ENCODE measurements at regions not wholly inside any gene's neighbourhood (a gene's known extent, or its start where the extent isn't known, plus 50 kb on each side); places are given as distances from the start of the nearest gene placed in this dataset.

DNA sequence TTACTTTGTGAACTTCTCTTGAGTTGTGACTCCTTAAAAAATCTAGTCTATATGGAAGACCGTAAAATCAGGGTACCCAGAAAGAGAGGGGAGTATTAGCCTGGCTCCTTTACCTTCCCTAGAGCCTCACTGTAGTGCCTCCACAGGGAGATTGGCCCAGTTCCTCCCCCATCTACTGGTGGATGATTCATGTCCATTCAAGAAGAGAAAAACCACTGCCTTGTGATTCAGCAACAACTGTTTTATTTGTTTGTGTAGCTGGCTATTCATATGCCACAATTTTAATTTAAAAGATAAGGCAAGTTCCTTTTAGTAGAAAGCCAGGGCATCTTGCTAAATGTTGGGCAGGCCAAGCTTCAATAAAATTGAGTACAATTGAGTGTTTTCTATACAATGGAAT is 221.8 kb upstream of the KCNIP4 start:
- ATAC-seq, result peak; percentile 72

DNA sequence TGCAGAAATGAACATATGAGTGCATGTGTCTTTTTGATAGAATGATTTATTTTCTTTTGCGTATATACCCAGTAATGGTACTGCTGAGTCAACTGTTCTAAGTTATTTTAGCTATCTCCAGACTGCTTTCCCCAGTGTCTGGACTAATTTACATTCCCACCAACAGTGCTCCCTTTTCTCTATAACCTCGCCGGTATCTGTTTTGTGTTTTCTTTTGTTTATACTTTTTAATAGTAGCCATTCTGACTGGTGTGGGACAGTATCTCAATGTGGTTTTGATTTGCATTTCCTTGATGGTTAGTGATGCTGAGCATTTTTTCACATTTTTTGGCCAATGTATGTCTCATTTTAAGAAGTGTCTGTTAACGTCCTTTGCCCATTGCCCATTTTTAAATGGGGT is 218.6 kb upstream of the KCNIP4 start:
- TF ChIP-seq ARNTL (CRISPR knock-in tag; IDR thresholded peaks at IDR 0.05; ENCODE audit: borderline replicate concordance, low read depth) (no peak), GLIS3 (CRISPR knock-in tag; IDR thresholded peaks at IDR 0.05) (no peak), TCF4 (CRISPR knock-in tag; IDR thresholded peaks at IDR 0.05; ENCODE audit: borderline replicate concordance) (no peak)
- TF ChIP-seq, protein P1, sequence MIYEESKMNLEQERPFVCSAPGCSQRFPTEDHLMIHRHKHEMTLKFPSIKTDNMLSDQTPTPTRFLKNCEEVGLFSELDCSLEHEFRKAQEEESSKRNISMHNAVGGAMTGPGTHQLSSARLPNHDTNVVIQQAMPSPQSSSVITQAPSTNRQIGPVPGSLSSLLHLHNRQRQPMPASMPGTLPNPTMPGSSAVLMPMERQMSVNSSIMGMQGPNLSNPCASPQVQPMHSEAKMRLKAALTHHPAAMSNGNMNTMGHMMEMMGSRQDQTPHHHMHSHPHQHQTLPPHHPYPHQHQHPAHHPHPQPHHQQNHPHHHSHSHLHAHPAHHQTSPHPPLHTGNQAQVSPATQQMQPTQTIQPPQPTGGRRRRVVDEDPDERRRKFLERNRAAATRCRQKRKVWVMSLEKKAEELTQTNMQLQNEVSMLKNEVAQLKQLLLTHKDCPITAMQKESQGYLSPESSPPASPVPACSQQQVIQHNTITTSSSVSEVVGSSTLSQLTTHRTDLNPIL (CRISPR knock-in tag; IDR thresholded peaks at IDR 0.05; ENCODE audit: low read depth), result no peak

More for the DNA sequence above, 221.8 kb upstream of the KCNIP4 start:
- TF ChIP-seq, protein P2, sequence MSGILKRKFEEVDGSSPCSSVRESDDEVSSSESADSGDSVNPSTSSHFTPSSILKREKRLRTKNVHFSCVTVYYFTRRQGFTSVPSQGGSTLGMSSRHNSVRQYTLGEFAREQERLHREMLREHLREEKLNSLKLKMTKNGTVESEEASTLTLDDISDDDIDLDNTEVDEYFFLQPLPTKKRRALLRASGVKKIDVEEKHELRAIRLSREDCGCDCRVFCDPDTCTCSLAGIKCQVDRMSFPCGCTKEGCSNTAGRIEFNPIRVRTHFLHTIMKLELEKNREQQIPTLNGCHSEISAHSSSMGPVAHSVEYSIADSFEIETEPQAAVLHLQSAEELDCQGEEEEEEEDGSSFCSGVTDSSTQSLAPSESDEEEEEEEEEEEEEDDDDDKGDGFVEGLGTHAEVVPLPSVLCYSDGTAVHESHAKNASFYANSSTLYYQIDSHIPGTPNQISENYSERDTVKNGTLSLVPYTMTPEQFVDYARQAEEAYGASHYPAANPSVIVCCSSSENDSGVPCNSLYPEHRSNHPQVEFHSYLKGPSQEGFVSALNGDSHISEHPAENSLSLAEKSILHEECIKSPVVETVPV (CRISPR knock-in tag; IDR thresholded peaks at IDR 0.05), result no peak
- TF ChIP-seq ISL1 (CRISPR knock-in tag; IDR thresholded peaks at IDR 0.05) (no peak), ZC3H10 (CRISPR knock-in tag; IDR thresholded peaks at IDR 0.05) (no peak), TCF4 (CRISPR knock-in tag; IDR thresholded peaks at IDR 0.05; ENCODE audit: borderline replicate concordance) (no peak), ZNF565 (CRISPR knock-in tag; conservative IDR thresholded peaks at IDR 0.05; ENCODE audit: low read depth) (no peak), PPARA (CRISPR knock-in tag; IDR thresholded peaks at IDR 0.05; ENCODE audit: borderline replicate concordance) (no peak), ARNTL (CRISPR knock-in tag; IDR thresholded peaks at IDR 0.05; ENCODE audit: borderline replicate concordance, low read depth) (no peak), TOX (CRISPR knock-in tag; IDR thresholded peaks at IDR 0.05; ENCODE audit: borderline replicate concordance) (no peak), OSR1 (CRISPR knock-in tag; IDR thresholded peaks at IDR 0.05) (no peak), CSDC2 (CRISPR knock-in tag; IDR thresholded peaks at IDR 0.05) (no peak), ZFP30 (CRISPR knock-in tag; IDR thresholded peaks at IDR 0.05) (no peak), RARB (CRISPR knock-in tag; IDR thresholded peaks at IDR 0.05) (no peak), SNAI2 (CRISPR knock-in tag; IDR thresholded peaks at IDR 0.05) (no peak), BACH2 (CRISPR knock-in tag; IDR thresholded peaks at IDR 0.05; ENCODE audit: borderline replicate concordance) (no peak), ZNF70 (CRISPR knock-in tag; IDR thresholded peaks at IDR 0.05) (no peak)
- TF ChIP-seq, protein P3, sequence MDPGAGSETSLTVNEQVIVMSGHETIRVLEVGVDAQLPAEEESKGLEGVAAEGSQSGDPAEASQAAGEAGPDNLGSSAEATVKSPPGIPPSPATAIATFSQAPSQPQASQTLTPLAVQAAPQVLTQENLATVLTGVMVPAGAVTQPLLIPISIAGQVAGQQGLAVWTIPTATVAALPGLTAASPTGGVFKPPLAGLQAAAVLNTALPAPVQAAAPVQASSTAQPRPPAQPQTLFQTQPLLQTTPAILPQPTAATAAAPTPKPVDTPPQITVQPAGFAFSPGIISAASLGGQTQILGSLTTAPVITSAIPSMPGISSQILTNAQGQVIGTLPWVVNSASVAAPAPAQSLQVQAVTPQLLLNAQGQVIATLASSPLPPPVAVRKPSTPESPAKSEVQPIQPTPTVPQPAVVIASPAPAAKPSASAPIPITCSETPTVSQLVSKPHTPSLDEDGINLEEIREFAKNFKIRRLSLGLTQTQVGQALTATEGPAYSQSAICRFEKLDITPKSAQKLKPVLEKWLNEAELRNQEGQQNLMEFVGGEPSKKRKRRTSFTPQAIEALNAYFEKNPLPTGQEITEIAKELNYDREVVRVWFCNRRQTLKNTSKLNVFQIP (CRISPR knock-in tag; IDR thresholded peaks at IDR 0.05; ENCODE audit: borderline replicate concordance, low read depth), result no peak
- TF ChIP-seq, protein P1 (CRISPR knock-in tag; IDR thresholded peaks at IDR 0.05; ENCODE audit: low read depth), result no peak
- TF ChIP-seq, protein P4, sequence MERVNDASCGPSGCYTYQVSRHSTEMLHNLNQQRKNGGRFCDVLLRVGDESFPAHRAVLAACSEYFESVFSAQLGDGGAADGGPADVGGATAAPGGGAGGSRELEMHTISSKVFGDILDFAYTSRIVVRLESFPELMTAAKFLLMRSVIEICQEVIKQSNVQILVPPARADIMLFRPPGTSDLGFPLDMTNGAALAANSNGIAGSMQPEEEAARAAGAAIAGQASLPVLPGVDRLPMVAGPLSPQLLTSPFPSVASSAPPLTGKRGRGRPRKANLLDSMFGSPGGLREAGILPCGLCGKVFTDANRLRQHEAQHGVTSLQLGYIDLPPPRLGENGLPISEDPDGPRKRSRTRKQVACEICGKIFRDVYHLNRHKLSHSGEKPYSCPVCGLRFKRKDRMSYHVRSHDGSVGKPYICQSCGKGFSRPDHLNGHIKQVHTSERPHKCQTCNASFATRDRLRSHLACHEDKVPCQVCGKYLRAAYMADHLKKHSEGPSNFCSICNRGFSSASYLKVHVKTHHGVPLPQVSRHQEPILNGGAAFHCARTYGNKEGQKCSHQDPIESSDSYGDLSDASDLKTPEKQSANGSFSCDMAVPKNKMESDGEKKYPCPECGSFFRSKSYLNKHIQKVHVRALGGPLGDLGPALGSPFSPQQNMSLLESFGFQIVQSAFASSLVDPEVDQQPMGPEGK (CRISPR knock-in tag; IDR thresholded peaks at IDR 0.05; ENCODE audit: borderline replicate concordance), result no peak
- TF ChIP-seq, protein P5, sequence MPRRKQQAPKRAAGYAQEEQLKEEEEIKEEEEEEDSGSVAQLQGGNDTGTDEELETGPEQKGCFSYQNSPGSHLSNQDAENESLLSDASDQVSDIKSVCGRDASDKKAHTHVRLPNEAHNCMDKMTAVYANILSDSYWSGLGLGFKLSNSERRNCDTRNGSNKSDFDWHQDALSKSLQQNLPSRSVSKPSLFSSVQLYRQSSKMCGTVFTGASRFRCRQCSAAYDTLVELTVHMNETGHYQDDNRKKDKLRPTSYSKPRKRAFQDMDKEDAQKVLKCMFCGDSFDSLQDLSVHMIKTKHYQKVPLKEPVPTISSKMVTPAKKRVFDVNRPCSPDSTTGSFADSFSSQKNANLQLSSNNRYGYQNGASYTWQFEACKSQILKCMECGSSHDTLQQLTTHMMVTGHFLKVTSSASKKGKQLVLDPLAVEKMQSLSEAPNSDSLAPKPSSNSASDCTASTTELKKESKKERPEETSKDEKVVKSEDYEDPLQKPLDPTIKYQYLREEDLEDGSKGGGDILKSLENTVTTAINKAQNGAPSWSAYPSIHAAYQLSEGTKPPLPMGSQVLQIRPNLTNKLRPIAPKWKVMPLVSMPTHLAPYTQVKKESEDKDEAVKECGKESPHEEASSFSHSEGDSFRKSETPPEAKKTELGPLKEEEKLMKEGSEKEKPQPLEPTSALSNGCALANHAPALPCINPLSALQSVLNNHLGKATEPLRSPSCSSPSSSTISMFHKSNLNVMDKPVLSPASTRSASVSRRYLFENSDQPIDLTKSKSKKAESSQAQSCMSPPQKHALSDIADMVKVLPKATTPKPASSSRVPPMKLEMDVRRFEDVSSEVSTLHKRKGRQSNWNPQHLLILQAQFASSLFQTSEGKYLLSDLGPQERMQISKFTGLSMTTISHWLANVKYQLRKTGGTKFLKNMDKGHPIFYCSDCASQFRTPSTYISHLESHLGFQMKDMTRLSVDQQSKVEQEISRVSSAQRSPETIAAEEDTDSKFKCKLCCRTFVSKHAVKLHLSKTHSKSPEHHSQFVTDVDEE (CRISPR knock-in tag; IDR thresholded peaks at IDR 0.05), result no peak

DNA sequence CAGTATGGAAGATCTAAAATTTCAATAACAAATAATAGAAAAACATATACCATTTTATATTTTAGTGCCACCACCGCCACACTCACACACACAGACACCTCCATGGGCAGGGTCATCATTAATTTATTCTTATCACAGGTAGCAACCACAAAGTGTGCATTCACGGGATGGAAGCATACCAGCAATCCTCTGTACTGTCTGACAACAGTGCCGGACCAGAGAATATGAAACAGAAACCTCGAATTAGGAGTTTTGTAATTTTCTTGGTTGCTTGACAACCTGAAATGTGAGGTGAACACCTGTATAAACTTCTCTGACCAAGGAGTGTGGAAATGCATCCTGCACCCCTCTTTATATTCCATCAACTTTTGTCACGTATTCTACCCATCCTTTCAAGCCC is 213.9 kb upstream of the KCNIP4 start:
- TF ChIP-seq OSR1 (CRISPR knock-in tag; IDR thresholded peaks at IDR 0.05) (no peak), TOX (CRISPR knock-in tag; IDR thresholded peaks at IDR 0.05; ENCODE audit: borderline replicate concordance) (no peak), RARB (CRISPR knock-in tag; IDR thresholded peaks at IDR 0.05) (no peak), ESRRG (CRISPR knock-in tag; IDR thresholded peaks at IDR 0.05) (no peak), GLIS3 (CRISPR knock-in tag; IDR thresholded peaks at IDR 0.05) (no peak), CSDC2 (CRISPR knock-in tag; IDR thresholded peaks at IDR 0.05) (no peak), ZFP3 (CRISPR knock-in tag; IDR thresholded peaks at IDR 0.05) (no peak), TCF4 (CRISPR knock-in tag; IDR thresholded peaks at IDR 0.05; ENCODE audit: borderline replicate concordance) (no peak), ISL1 (CRISPR knock-in tag; IDR thresholded peaks at IDR 0.05) (no peak), ZC3H10 (CRISPR knock-in tag; IDR thresholded peaks at IDR 0.05) (no peak)
- TF ChIP-seq, protein P1 (CRISPR knock-in tag; IDR thresholded peaks at IDR 0.05; ENCODE audit: low read depth), result no peak
- TF ChIP-seq, protein P3 (CRISPR knock-in tag; IDR thresholded peaks at IDR 0.05; ENCODE audit: borderline replicate concordance, low read depth), result no peak
- ATAC-seq, result no peak

More for the DNA sequence above, 218.6 kb upstream of the KCNIP4 start:
- ATAC-seq, result peak; percentile 79
